MV-4-11 (cell line): ENCODE measurements at regions not wholly inside any gene's neighbourhood (a gene's known extent, or its start where the extent isn't known, plus 50 kb on each side); places are given as distances from the start of the nearest gene placed in this dataset.

ENCODE experiments used
- DNase-seq: peaks from one replicate; lab custom pipeline; 2025; lab: John Stamatoyannopoulos, UW

DNA sequence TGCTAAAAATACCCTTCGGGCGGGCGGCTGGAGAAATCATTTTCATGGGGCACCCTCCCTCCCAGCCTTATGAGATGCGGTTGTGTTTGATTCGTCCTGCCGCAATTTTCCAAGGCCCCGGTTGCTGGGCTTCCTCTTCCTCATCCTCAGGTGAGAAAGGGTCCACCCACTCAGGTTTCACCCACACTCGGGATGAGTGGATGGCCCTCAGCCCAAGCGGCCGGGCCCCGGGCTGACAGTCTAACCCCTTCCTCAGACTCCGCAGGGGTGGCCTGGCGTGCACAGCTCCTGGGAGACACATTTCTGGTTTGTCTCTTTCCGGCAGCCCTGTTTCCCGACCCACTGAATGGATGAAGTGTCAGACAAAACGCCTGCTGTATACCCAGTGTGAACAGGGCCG is 116.5 kb upstream of the LRPAP1 start:
- DNase-seq, result no peak

- no peak for DNase-seq
Observed at GRCh38 chr4:3648195-3648594, 116.0 kb upstream of the LRPAP1 start.

GRCh38 chr4:3647421-3647820 is 115.2 kb upstream of the LRPAP1 start:
- DNase-seq, result no peak

GRCh38 chr4:3645711-3646679 is 113.8 kb upstream of the LRPAP1 start:
- DNase-seq, result no peak

DNA sequence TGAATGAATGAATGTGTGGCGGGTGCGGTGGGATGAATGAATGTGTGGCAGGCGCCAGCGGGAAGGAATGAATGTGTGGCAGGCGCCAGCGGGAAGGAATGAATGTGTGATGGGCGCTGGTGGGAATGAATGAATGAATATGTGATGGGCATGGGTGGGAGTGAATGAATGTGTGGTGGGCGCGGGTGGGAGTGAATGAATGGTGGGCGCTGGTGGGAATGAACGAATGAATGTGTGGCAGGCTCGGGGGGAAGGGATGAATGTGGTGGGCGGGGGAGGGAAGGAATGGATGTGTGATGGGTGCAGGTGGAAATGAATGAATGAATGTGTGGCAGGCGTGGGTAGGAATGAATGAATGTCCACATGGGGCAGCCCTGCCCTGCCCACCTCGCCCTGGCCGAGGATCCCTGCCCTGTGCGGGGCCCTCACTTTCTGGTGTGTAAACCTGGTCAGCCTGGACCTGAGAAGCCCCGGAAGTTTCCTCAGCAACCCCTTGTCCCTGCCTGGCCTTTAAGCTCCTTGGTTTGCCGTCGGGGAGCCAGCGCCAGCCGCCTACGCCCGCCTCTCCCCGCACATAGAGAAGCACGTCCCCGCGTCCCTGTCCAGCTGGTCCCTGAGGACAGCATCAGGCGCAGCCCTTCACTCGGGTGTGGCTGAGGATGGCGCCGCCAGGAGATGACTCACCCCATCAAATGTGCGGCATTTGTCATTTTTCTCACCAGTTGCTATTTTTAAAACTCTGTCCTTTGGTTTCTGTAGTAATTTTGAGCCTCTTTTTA is 112.8 kb upstream of the LRPAP1 start:
- peak; percentile 57 for DNase-seq

- DNase-seq, result no peak
Observed at GRCh38 chr4:3643518-3644433, 111.6 kb upstream of the LRPAP1 start.

DNA sequence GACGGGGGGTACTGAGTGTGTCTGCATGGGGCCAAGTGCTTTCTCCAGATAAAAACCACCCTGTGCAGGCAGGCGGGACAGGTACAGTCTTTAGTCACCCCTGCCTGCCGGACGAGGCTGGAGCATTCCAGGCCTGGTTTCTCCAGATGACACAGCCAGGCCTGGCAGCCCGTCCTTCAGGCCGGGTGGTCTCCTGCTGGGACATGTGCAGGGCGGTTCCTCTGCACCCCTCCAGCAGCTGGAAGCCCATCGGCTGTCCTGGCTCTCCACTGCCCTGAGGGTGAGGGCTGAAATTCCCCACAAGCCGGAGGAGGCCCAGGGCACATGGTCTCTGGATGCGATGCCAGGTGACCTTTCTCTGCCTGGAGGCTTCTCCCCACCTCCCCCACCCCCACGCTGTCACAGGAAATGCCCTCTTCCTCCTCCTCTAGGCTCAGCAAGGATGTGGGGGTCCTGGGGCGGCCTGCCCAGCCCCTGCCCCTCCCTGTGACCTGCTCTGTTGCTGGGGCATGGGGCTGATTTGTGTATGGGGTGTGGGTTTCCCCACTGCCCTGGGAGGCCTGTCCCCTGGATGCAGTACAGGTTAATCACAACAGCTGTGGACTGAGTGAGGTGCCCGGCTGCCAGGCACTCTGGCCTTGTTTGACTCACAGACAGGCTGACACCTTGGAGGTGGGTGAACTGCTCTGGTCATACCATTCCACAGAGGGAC is 110.7 kb upstream of the LRPAP1 start:
- DNase-seq, result no peak

DNA sequence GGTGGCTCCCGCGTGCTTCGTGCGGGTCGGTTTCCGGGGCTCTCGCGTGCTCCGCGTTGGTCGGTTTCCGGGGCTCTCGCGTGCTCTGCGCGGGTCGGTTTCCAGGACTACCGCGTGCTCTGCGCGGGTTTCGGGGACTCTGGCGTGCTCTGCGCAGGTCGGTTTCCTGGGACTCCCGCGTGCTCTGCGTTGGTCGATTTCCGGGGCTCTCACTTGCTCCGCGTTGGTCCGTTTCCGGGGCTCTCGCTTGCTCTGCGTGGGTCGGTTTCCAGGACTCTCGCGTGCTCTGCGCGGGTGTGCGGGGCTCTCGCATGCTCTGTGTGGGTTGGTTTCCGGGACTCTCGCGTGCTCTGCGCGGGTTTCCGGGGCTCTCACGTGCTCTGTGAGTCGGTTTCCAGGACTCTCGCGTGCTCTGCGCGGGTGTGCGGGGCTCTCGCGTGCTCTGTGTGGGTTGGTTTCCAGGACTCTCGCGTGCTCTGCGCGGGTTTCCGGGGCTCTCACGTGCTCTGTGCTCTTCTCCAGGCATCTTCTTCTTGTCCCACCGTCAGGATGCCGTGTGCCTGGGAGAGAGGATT is 109.9 kb upstream of the LRPAP1 start:
- DNase-seq, result no peak

- DNase-seq, result no peak
Observed at GRCh38 chr4:3641501-3641900, 109.3 kb upstream of the LRPAP1 start.

- DNase-seq, result no peak
Observed at GRCh38 chr4:3640587-3640962, 108.4 kb upstream of the LRPAP1 start.

DNA sequence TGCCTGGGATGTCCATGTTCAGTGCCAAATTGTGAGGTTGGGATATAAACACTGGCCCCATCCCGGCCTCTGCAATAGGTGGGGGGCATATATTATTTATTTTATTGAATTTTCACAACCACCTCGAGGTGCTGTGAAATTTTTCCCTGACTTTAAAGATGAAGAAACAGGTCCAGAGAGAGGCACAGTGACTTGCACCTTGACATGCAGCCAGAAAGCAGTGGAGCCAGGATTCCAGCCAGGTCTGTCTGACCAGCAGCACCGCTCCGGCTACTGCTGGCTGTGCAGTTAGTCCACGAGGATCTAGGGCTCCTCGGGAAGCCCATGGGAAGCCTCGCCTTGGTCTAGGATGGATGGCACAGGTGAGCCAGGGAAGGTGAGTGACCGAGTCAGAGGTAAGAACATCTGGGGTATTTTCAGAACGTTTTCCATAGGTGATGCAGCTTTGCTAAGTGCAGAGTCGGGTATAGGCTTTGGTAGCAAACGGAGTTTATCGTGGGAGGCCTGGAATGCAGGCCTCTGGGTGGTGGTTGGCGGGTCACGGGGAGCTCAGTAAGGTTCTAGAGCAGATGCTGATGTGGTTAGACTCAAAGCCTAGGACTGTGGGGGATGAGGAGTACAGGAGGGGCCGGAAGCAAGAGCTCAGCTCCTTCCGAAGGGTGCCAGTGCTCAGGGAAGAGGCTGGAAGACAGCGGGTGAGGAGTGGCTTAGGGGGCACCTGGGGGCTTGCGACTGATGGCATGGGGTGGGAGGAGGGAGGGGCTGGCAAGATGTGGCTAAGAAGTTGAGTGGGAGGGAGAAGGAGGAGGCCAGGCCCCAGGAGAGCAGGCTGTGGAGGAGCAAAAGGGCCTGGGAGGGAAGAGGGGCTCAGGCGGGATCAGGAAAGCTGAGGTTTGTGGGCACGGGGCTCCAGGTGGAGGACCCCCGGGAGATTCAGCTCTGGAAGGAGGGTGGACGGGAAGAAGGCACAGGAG is 107.7 kb upstream of the LRPAP1 start:
- DNase-seq, result no peak

DNA sequence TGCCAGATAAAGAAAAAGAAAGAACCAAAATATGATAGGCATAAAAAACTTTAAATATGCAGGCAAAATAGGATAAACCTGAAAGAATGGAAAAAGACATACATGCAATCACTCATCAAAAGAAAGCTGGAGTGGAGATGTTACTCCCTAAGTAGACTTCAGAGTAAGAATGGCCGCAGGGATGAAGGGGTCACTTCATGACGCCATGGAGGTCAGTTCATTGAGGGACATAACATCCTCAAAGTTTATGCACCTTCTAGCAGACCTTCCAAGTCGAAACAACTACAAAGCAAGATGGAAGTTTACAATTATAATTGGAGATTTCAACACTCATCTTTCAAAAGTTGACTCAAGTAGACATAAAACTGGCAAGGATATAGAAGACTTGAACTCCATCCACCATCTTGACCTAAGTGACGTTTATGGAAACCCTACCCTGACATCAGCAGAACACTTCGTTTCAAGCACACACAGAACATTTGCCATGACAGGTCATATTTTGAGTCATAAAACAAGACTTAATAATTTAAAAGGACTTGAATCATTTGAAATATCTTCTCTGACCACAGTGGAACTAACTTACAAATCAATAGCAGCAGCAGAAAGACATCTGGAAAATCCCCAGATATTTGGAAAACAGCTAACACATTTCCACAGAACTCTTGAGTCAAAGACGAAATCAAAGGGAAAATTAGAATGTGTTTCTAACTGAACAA is 106.0 kb upstream of the LRPAP1 start:
- DNase-seq, result no peak

DNA sequence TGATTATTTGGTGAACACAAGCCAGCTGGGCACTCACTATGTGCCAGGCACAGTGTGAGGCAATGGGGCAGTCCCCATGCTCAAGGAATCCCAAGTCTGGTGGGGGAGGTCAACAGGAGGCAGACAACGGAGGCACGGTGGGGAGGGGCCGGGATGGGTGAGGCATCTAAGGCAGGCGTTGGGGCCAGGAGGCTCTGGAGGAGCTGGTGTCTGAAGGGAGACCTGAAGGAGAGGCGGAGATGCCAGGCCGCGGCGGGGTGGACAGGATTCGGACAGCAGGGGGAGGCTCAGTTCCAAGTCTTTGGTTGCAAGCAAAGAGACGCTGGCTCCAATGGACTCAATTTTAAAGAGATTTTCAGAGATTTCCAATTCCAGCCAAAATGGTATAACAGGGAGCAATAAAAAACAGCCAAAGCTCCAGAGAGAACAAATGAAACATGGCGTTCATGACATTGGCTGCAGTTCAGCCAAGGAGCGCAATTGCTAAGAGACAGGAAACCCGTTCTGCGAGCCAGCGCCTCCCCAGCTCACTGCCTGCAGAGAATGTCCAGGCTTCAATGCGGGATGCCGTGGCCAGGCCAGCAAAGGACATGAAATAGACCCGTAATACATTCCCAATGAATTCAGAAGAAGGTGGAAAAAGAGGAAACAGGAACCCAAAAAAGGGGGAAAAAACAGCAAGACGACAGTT is 105.2 kb upstream of the LRPAP1 start:
- DNase-seq, result no peak

- DNase-seq, result no peak
Observed at GRCh38 chr4:3636646-3637320, 104.6 kb upstream of the LRPAP1 start.

- DNase-seq, result peak; percentile 11
Observed at GRCh38 chr4:3636020-3636419, 103.8 kb upstream of the LRPAP1 start.

DNA sequence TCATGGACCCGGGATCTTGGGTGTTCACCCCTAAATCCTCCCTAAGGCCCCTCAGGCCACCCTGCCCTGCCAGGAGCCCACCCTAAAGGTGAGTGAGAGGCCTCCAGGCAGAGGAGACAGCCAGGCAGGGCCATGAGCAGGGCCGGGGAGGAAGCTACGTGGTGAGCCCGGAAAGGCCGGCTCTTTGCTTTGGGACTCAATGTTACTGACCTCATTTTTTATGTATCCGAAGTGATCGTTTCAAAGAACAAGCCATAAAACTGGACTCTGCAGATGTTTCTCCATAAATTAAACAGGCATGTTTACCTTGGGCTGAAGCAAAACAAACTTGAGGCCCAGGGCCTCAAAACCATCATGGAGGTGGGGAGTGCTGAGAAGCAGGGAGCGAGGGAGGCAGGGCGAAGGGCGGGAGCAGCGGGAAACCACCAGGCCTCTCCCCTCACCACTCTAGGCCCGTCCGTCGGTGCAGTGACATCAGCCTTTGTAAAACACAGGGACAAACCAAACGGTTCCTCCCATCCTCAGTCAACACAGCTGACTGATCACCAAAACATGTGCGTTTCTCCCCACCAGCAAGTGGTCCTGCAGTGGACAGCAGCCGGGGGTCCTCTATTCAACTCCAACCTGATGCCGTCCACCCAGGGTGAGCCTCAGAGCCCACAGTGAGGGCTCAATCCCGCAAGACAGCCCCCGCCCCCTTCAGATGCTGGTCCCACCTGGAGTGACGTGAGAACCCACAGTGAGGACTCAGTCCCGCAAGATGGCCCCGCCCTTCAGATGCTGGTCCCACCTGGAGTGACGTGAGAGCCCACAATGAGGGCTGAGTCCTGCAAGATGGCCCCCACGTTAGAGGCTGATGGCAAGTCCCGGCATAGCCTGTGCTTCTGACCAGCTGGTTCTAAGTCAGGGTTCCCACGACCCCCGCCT is 102.9 kb upstream of the LRPAP1 start:
- no peak for DNase-seq
